AG04450 (cell line): ENCODE measurements at regions not wholly inside any gene's neighbourhood (a gene's known extent, or its start where the extent isn't known, plus 50 kb on each side); places are given as distances from the start of the nearest gene placed in this dataset.
"Not testable (repeated sequence)": the region's sequence is repeated elsewhere in the genome, so short reads cannot be mapped to it uniquely, and the experiment has no call there.

Experiments used
- CTCF ChIA-PET: fragments of 300-600, 350-600 bp; formaldehyde crosslinking; extraction: SDS; loops from one replicate; lab custom pipeline; 2022; ENCODE audit warnings: antibody characterized with exemption, inconsistent platforms; lab: Charles Lee
- POLR2A ChIA-PET: fragments of 350-600 bp; formaldehyde crosslinking; extraction: SDS; loops from one replicate; lab custom pipeline; 2021; ENCODE audit warnings: antibody characterized with exemption, inconsistent platforms; lab: Yijun Ruan, JAX
- DNase-seq: peaks from one replicate; pipeline ENCODE4 v3.0.0-alpha.2; 2011; ENCODE audit warnings: low read depth, low spot score
- H3K27ac ChIP-seq: one replicate; pipeline ENCODE4 v1.5.1; 2012; ENCODE audit warnings: low read depth, low read length, control low read depth
- H3K27me3 ChIP-seq: one replicate; pipeline ENCODE4 v1.6.0; 2012; ENCODE audit warnings: low read length; ENCODE audit not compliant: control insufficient read depth, insufficient read depth
- H3K4me3 ChIP-seq: 2 replicates; pipeline ENCODE4 v1.5.1; 2011; ENCODE audit warnings: mild to moderate bottlenecking, low read depth, low read length, control low read depth
- H3K9me3 ChIP-seq: 2 replicates; pipeline ENCODE4 v1.5.1; 2012; ENCODE audit warnings: low read length; ENCODE audit not compliant: control insufficient read depth, insufficient read depth
- TF ChIP-seq, protein P1 (sequence below): IDR thresholded peaks from 2 replicates; pipeline ENCODE4 v1.5.1; 2011; ENCODE audit warnings: low read depth, low read length, control low read depth, inconsistent platforms

DNA sequence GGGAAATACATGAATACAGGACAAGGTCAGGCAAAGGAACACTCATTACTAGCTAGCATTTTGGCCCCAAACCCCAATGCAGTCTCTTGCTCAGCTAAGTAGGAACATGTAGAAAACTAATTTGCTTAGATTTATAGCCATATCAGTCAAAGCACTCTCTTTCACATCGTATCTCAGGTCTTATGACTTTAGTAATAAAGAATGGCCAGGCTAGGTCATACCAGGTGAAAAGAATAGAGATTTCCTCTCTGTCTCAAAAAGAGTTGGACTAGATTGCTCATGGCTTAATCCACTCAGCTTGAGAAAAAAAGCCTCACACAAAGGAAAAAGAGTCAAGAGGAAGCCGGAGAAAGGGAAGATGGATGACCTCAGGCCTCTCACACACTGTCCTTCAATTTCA is 772.7 kb upstream of the SEMA6A start:
- POLR2A ChIA-PET, result no interaction called here
- Histone ChIP-seq H3K4me3 (no peak overlapping the region), H3K27ac (no peak overlapping the region), H3K27me3 (no peaks in the 10 kb centered on the region), H3K9me3 (peaks cover 3% of the 10 kb centered on the region; the same call in 1 of the 2 replicates)
- DNase-seq, result no peak
- CTCF ChIA-PET, result no interaction called here
- TF ChIP-seq, protein P1, sequence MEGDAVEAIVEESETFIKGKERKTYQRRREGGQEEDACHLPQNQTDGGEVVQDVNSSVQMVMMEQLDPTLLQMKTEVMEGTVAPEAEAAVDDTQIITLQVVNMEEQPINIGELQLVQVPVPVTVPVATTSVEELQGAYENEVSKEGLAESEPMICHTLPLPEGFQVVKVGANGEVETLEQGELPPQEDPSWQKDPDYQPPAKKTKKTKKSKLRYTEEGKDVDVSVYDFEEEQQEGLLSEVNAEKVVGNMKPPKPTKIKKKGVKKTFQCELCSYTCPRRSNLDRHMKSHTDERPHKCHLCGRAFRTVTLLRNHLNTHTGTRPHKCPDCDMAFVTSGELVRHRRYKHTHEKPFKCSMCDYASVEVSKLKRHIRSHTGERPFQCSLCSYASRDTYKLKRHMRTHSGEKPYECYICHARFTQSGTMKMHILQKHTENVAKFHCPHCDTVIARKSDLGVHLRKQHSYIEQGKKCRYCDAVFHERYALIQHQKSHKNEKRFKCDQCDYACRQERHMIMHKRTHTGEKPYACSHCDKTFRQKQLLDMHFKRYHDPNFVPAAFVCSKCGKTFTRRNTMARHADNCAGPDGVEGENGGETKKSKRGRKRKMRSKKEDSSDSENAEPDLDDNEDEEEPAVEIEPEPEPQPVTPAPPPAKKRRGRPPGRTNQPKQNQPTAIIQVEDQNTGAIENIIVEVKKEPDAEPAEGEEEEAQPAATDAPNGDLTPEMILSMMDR, result no peak

DNA sequence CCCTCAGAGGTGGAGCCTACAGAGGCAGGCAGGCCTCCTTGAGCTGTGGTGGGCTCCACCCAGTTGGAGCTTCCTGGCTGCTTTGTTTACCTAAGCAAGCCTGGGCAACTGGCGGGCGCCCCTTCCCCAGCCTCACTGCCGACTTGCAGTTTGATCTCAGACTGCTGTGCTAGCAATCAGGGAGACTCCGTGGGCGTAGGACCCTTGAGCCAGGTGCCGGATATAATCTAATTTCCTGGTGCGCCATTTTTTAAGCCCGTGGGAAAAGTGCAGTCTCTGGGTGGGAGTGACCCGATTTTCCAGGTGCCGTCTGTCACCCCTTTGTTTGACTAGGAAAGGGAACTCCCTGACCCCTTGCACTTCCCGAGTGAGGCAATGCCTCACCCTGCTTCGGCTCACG is 769.1 kb upstream of the SEMA6A start:
- H3K9me3 ChIP-seq, DNase-seq, CTCF ChIA-PET, POLR2A ChIA-PET, H3K27ac ChIP-seq, H3K27me3 ChIP-seq, H3K4me3 ChIP-seq: not testable (repeated sequence)

DNA sequence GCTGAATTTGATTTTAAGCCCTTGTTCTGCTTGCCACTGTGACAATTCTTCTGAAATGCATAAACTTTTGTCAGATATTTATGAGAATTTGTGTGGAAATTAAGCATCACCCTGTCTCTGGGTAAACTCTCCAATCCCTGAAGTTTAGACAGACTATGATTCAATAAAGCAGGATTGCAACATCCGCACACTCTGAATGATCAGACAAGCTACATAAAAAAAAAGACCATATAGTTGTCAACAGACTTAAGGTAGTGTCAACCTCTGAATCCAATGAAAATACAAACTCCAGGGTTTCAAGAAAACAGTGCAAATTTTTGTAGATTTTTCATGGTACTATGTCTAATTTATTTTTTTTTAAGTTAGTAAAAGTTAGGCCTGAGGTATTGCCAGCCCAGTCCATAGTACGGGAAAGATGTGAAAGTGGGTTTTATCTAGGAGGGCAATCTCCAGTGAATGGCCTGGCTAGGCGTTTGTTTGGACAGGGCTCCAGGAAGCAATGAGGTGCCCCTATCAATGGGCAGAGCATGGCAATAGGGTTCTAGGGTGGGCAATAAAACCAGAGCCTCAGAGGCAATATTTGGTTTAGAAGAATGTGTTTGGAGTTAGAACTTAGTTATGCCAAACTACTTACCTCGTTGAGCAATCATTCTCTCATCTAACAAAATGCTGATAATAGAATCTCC is 762.6 kb upstream of the SEMA6A start:
- Histone ChIP-seq H3K9me3 (no peaks in the 10 kb centered on the region), H3K4me3 (no peak overlapping the region), H3K27me3 (no peaks in the 10 kb centered on the region), H3K27ac (no peak overlapping the region)
- CTCF ChIA-PET, result no interaction called here
- POLR2A ChIA-PET, result no interaction called here
- TF ChIP-seq, protein P1, result no peak
- DNase-seq, result no peak

DNA sequence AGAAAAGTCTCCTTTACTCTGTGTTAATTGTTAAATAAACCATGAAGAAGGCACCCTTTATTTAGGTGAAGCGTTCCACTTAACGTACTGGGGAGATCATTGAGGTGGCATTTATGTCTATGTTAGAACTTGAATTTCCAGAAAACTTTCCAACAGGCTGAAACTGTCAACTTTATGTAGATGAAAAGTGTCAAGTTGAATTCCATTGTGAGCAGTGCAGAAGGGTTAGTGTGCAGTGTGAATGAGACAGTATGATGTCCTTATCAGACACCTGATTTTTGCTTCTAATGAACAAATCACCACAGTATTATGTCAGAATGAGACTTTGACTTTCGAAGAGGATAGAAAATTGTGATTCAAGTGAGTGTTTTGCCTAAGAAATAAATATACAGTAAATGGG is 761.6 kb upstream of the SEMA6A start:
- no peak overlapping the region for H3K27ac ChIP-seq
- H3K9me3 ChIP-seq, result peaks cover 2% of the 10 kb centered on the region; the same call in 1 of the 2 replicates
- POLR2A ChIA-PET, result no interaction called here
- H3K27me3 ChIP-seq, result no peaks in the 10 kb centered on the region
- CTCF ChIA-PET, result no interaction called here
- DNase-seq, result no peak
- TF ChIP-seq, protein P1, result no peak
- no peak overlapping the region for H3K4me3 ChIP-seq

DNA sequence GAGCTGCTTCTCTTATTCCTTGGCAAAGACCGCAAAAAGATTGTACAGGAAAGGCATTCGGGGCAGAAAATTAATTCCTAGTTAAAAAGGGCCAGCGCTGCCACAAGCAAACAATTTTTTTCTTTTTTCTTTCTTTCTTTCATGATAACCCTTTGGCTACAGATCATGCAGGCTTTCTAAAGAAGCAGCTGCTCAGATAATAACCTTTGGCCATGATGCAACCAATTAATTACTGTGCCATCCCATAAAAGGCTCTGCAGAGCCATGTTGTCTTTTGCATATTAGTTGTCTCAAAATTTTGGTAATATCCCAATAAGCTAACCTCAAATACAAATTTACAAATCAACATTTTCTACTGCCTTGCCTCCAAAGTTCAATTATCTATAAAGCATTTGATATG is 758.4 kb upstream of the SEMA6A start:
- no peak overlapping the region for H3K4me3 ChIP-seq
- H3K9me3 ChIP-seq, result peaks cover 2% of the 10 kb centered on the region; the same call in 1 of the 2 replicates
- POLR2A ChIA-PET, result no interaction called here
- TF ChIP-seq, protein P1, result no peak
- DNase-seq, result no peak
- no peaks in the 10 kb centered on the region for H3K27me3 ChIP-seq
- H3K27ac ChIP-seq, result no peak overlapping the region
- CTCF ChIA-PET, result no interaction called here
